Heart left ventricle (tissue), 13 donors: ENCODE measurements at regions not wholly inside any gene's neighbourhood (a gene's known extent, or its start where the extent isn't known, plus 50 kb on each side); places are given as distances from the start of the nearest gene placed in this dataset.

Experiments
- POLR2A ChIP-seq, 2 donors: fragments of 450-650 bp; IDR thresholded peaks; one replicate each; pipeline ENCODE4 v1.6.1; 2017; ENCODE audit warnings: antibody characterized with exemption in 2 of 2, mild to moderate bottlenecking in 2 of 2, moderate library complexity in 2 of 2
- TF ChIP-seq, protein P1 (sequence below), 12 donors: fragments of 200-600 bp; sonication (generic) in 4 of 12; IDR thresholded peaks; one replicate each; pipeline versions ENCODE4 v1.5.0 to v1.8.0; 2018 to 2022; ENCODE audit warnings: antibody characterized with exemption in 12 of 12, mild to moderate bottlenecking in 5 of 12
- donor health status: ischemic (EF 13 %, LVEDD 7.1; RV severe dilation, severe dysfunction).
- donor health status: DM: no; HTN: yes; CAD: no.
- donor health status: DM: no; HTN: no; CAD: no.
- donor health status: ischemic (EF 25% LVEDD 6.9; RV normal size, moderate dysfunction).
- donor health status: ischemic (EF 25% LVEDD 5.7; RV mildly dilated, moderate dysfunction).
- donor health status: ischemic (EF 35%, LVEDD 5.7; RV mildly dilated, moderate dysfunction).
- donor health status: nonischemic (EF 11% LVEDD 7.7; RV severe dilation, severe dysfunction).
- donor health status: DM: yes; HTN: yes; CAD: no.
- donor health status: PGD.
- donor health status: ischemic (EF 29% LVEDD 5.4; RV normal size, mild dysfunction).
- donor health status: nonischemic (EF 23%, LVEDD 6.1; RV moderate dilation, normal function).

- no peak for TF ChIP-seq POLR2A (IDR thresholded peaks at IDR 0.05)
- TF ChIP-seq, protein P1, sequence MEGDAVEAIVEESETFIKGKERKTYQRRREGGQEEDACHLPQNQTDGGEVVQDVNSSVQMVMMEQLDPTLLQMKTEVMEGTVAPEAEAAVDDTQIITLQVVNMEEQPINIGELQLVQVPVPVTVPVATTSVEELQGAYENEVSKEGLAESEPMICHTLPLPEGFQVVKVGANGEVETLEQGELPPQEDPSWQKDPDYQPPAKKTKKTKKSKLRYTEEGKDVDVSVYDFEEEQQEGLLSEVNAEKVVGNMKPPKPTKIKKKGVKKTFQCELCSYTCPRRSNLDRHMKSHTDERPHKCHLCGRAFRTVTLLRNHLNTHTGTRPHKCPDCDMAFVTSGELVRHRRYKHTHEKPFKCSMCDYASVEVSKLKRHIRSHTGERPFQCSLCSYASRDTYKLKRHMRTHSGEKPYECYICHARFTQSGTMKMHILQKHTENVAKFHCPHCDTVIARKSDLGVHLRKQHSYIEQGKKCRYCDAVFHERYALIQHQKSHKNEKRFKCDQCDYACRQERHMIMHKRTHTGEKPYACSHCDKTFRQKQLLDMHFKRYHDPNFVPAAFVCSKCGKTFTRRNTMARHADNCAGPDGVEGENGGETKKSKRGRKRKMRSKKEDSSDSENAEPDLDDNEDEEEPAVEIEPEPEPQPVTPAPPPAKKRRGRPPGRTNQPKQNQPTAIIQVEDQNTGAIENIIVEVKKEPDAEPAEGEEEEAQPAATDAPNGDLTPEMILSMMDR (IDR thresholded peaks at IDR 0.05): no peak
Measured at GRCh38 chr1:208607616-208608015, 363.4 kb upstream of the PLXNA2 start.
